DOHH2 (cell line): ENCODE measurements at regions not wholly inside any gene's neighbourhood (a gene's known extent, or its start where the extent isn't known, plus 50 kb on each side); places are given as distances from the start of the nearest gene placed in this dataset.

Experiments
- EZH2phosphoT487 ChIP-seq: fragments of 200-600 bp; sonication (generic); IDR thresholded peaks from 2 replicates; pipeline ENCODE4 v1.6.1; 2017; ENCODE audit warnings: borderline replicate concordance, mild to moderate bottlenecking, antibody characterized with exemption, low read length, moderate library complexity, mixed read lengths
- TF ChIP-seq, protein P1 (sequence below): fragments of 200-600 bp; sonication (generic); IDR thresholded peaks from one replicate; pipeline ENCODE4 v1.5.1; 2014; ENCODE audit warnings: antibody characterized with exemption, mild to moderate bottlenecking, low read depth, low read length; ENCODE audit not compliant: poor library complexity, severe bottlenecking

DNA sequence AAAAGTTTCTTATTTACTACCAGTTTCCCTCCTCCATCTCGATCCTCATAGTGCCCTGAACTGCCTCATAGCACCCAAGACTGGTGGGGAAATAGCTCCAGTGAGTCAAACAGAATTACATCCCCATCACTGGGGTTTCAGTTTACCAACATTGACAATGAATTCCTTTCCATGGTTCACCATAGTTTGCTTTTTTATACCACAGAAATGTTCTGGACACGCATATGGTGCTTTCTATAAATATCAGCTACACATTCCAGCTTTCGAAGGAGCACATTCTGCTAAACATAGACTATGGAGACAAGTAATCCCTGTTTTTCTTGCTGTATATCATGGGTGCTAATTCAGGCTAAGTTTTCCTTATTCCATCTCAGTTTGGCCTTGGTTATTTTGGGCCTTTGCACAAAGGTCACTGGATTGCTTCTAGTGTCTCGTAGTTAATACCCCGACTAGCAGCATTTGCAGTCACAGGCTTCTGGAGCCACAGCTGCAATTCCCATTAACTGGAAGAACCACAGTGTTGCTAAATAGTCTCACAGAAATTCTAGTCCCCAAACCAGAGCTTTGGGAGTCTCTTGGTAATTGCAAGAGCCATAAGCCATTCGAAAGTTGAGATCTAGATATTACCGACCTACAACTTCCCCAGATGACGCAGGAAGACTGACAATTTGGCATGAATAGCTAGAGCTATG is 53.4 kb upstream of the TRPC3 start:
- TF ChIP-seq, protein P1, sequence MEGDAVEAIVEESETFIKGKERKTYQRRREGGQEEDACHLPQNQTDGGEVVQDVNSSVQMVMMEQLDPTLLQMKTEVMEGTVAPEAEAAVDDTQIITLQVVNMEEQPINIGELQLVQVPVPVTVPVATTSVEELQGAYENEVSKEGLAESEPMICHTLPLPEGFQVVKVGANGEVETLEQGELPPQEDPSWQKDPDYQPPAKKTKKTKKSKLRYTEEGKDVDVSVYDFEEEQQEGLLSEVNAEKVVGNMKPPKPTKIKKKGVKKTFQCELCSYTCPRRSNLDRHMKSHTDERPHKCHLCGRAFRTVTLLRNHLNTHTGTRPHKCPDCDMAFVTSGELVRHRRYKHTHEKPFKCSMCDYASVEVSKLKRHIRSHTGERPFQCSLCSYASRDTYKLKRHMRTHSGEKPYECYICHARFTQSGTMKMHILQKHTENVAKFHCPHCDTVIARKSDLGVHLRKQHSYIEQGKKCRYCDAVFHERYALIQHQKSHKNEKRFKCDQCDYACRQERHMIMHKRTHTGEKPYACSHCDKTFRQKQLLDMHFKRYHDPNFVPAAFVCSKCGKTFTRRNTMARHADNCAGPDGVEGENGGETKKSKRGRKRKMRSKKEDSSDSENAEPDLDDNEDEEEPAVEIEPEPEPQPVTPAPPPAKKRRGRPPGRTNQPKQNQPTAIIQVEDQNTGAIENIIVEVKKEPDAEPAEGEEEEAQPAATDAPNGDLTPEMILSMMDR = no peak
- TF ChIP-seq EZH2phosphoT487 = no peak
